ENCODE measurements at regions not wholly inside any gene's neighbourhood (a gene's known extent, or its start where the extent isn't known, plus 50 kb on each side); places are given as distances from the start of the nearest gene placed in this dataset.

DNA sequence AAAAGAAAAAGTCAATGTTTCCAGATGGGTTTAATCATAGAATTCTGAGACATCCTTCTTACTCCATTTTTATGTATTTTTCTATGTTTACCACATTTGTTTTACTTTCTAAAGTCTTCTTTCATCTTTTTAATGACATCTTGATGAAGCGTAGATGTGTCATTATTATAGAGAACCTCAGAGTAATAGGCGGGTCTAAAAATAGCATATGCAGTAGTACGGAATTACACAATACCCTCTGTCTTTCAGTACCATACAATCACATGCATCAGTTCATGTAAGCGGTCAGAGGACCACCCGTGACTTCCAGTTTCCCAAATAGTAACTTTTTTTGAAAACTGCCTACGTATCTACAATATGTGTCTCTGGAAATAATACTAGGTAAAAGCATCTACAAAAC, 224.0 kb downstream of the PLOD2 start:
- Histone ChIP-seq H3K36me3 (replicated peaks in 1 of 2; ENCODE audit: control insufficient read depth in 1 of 2, insufficient read depth in 2 of 2, low read length in 2 of 2) (no peaks in the 10 kb centered on the region), H2AFZ (ENCODE audit: insufficient read depth, low read depth, low read length, poor library complexity, severe bottlenecking) (no peak overlapping the region), H3K9ac (ENCODE audit: insufficient read depth, low read length, poor library complexity, severe bottlenecking) (no peak overlapping the region), H4K20me1 (ENCODE audit: insufficient read depth, low read length) (no peaks in the 10 kb centered on the region), H3K27me3 (ENCODE audit: control insufficient read depth in 2 of 2, insufficient read depth in 2 of 2, low read length in 2 of 2) (no peaks in the 10 kb centered on the region), H3K4me3 (replicated peaks in 1 of 3; ENCODE audit: low read depth in 2 of 3, low read length in 3 of 3) (no peak overlapping the region), H3K4me2 (replicated peaks; ENCODE audit: extremely low read depth, low read length, poor library complexity, severe bottlenecking) (no peak overlapping the region), H3K79me2 (ENCODE audit: insufficient read depth, low read length) (no peaks in the 10 kb centered on the region), H3K4me1 (ENCODE audit: control insufficient read depth in 1 of 2, insufficient read depth in 2 of 2, low read length in 2 of 2) (no peaks in the 10 kb centered on the region), H3K27ac (ENCODE audit: low read depth in 1 of 2, low read length in 2 of 2) (no peak overlapping the region), H3K9me3 (replicated peaks in 1 of 2; ENCODE audit: control insufficient read depth in 1 of 2, insufficient read depth in 1 of 2, low read length in 2 of 2) (peaks cover 3 to 5% of the 10 kb centered on the region in 2 donors)
- DNase-seq = no peak
- intact Hi-C loops (cut with micrococcal nuclease) = no loop called here
- Mint-ChIP-seq H3K27ac (no peak overlapping the region), H3K4me1 (no peaks in the 10 kb centered on the region), H3K36me3 (no peaks in the 10 kb centered on the region), H3K4me3 (no peak overlapping the region), H3K27me3 (ENCODE audit: low read depth in 3 of 3) (no peaks in the 10 kb centered on the region), H3K9me3 (peaks cover 0 to 8% (median 4%) of the 10 kb centered on the region in 7 donors)
- TF ChIP-seq, protein P1, sequence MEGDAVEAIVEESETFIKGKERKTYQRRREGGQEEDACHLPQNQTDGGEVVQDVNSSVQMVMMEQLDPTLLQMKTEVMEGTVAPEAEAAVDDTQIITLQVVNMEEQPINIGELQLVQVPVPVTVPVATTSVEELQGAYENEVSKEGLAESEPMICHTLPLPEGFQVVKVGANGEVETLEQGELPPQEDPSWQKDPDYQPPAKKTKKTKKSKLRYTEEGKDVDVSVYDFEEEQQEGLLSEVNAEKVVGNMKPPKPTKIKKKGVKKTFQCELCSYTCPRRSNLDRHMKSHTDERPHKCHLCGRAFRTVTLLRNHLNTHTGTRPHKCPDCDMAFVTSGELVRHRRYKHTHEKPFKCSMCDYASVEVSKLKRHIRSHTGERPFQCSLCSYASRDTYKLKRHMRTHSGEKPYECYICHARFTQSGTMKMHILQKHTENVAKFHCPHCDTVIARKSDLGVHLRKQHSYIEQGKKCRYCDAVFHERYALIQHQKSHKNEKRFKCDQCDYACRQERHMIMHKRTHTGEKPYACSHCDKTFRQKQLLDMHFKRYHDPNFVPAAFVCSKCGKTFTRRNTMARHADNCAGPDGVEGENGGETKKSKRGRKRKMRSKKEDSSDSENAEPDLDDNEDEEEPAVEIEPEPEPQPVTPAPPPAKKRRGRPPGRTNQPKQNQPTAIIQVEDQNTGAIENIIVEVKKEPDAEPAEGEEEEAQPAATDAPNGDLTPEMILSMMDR (IDR thresholded peaks at IDR 0.05) = no peak
- WGBS (ENCODE audit: insufficient coverage) = no CpG with 5 or more reads among the region's 6 CpGs

DNA sequence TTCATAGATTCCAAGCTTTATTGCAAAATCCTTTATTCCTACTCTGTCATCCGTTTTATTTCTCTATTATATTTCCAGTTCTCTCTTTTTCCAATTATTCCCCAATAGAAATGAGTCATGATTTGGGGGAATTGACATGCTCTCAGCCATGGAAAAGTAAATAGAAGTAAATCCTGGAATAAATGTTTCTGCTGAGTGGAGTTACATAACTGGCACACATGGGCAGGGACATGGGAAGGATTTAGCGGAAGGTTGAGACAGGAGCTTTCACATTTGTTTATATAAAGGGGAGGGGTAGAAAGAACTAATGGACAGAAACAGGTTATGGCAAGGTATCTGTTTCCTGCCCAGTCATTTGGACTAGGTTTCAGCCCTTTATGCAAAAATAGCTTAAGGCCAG, 221.6 kb downstream of the PLOD2 start:
- 90% methylated on average over 1 of the region's 2 CpGs for WGBS (ENCODE audit: insufficient coverage)

More for the DNA sequence above, 221.6 kb downstream of the PLOD2 start:
- no peak overlapping the region for H3K27ac ChIP-seq (ENCODE audit: low read depth in 1 of 2, low read length in 2 of 2)
- intact Hi-C loops (cut with micrococcal nuclease) = no loop called here
- no peak overlapping the region for H3K4me2 ChIP-seq (replicated peaks; ENCODE audit: extremely low read depth, low read length, poor library complexity, severe bottlenecking)
- no peak overlapping the region for H3K27ac Mint-ChIP-seq
- H3K4me3 ChIP-seq (replicated peaks in 1 of 3; ENCODE audit: low read depth in 2 of 3, low read length in 3 of 3) = no peak overlapping the region
- no peaks in the 10 kb centered on the region for H3K27me3 Mint-ChIP-seq (ENCODE audit: low read depth in 3 of 3)
- H4K20me1 ChIP-seq (ENCODE audit: insufficient read depth, low read length) = no peaks in the 10 kb centered on the region
- H3K36me3 Mint-ChIP-seq = no peaks in the 10 kb centered on the region
- H3K79me2 ChIP-seq (ENCODE audit: insufficient read depth, low read length) = no peaks in the 10 kb centered on the region
- no peak overlapping the region for H3K9ac ChIP-seq (ENCODE audit: insufficient read depth, low read length, poor library complexity, severe bottlenecking)
- no peaks in the 10 kb centered on the region for H3K36me3 ChIP-seq (replicated peaks in 1 of 2; ENCODE audit: control insufficient read depth in 1 of 2, insufficient read depth in 2 of 2, low read length in 2 of 2)
- H3K4me1 Mint-ChIP-seq = no peaks in the 10 kb centered on the region
- TF ChIP-seq, protein P1 (IDR thresholded peaks at IDR 0.05) = no peak
- H3K4me3 Mint-ChIP-seq = no peak overlapping the region
- H3K4me1 ChIP-seq (ENCODE audit: control insufficient read depth in 1 of 2, insufficient read depth in 2 of 2, low read length in 2 of 2) = no peaks in the 10 kb centered on the region
- no peak for DNase-seq
- peaks cover 0 to 8% (median 4%) of the 10 kb centered on the region in 7 donors for H3K9me3 Mint-ChIP-seq
- H3K9me3 ChIP-seq (replicated peaks in 1 of 2; ENCODE audit: control insufficient read depth in 1 of 2, insufficient read depth in 1 of 2, low read length in 2 of 2) = peaks cover 3 to 5% of the 10 kb centered on the region in 2 donors
- no peak overlapping the region for H2AFZ ChIP-seq (ENCODE audit: insufficient read depth, low read depth, low read length, poor library complexity, severe bottlenecking)
- H3K27me3 ChIP-seq (ENCODE audit: control insufficient read depth in 2 of 2, insufficient read depth in 2 of 2, low read length in 2 of 2) = no peaks in the 10 kb centered on the region

All from CD14-positive monocyte (primary cell).